ENCODE measurements at regions not wholly inside any gene's neighbourhood (a gene's known extent, or its start where the extent isn't known, plus 50 kb on each side); places are given as distances from the start of the nearest gene placed in this dataset.

DNA sequence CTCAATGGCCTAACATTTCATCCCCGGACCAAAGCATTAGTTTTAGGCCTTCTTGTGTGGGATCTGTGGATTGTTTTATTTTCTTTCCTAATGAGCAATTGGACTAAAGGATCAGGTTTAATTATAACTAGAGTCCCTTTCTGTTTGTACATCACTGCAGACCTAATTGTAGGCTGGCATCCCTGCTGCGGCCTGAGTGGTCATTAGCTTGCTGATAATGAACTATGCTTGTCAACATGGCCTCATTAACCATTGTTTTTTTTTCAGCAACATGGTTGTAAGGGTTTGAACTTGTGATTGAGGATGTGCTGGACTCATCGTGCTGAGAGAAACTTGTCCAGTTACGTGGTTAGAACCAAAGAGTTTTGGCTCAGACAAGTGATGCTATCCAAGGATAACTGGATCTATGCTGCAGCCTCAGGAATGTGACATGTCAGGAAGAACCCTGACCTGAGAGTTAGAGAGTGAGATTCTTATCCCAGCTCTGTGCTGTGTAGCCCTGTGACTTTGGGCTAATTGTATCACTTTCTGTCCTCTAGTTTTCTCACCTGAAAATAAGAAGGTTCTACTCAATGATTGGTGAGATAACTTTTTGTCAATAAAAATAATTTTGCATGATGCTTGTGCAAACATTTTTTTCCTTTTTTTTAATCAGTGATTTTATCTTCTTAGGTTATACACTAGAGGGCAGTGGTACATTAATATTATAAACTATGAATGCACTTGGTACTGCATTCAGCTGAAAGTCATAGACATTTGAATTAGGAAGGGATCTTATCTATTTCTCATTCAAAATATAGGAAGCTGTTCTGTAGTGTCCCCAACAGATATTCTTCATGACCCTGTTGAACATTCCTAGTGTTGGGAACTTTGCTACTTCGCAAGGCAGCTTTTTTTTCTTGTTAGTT lies 140.9 kb downstream of the RNF144B start:
- Histone ChIP-seq H3K4me3 (no peak overlapping the region), H3K36me3 (ENCODE audit: control insufficient read depth in 2 of 2, insufficient read depth in 2 of 2, low read length in 1 of 2) (no peaks in the 10 kb centered on the region), H3K9ac (ENCODE audit: control insufficient read depth, insufficient read depth, low read length) (no peak overlapping the region), H3K79me2 (ENCODE audit: control insufficient read depth, insufficient read depth, low read length) (no peaks in the 10 kb centered on the region), H3K27me3 (replicated peaks in 1 of 2; ENCODE audit: control insufficient read depth in 2 of 2, insufficient read depth in 2 of 2, low read length in 1 of 2) (no peaks in the 10 kb centered on the region), H2AFZ (ENCODE audit: control insufficient read depth, low read depth, low read length) (no peak overlapping the region), H3K4me2 (ENCODE audit: control insufficient read depth, insufficient read depth) (no peak overlapping the region), H4K20me1 (ENCODE audit: control insufficient read depth, insufficient read depth) (no peaks in the 10 kb centered on the region), H3K27ac (ENCODE audit: control insufficient read depth, insufficient read depth) (no peak overlapping the region), H3K9me3 (replicated peaks; ENCODE audit: control insufficient read depth, insufficient read depth, low read length) (no peaks in the 10 kb centered on the region), H3K4me1 (ENCODE audit: control insufficient read depth, insufficient read depth, low read length) (no peaks in the 10 kb centered on the region)
- ChIA-PET SMC1A (ENCODE audit: uncharacterized antibody, unreplicated experiment) (interaction anchor here (0.9 to 1.5 kb wide), 8 partner anchors 10 to 220 kb away, joined by 3 to 7 read pairs (median 4); no protein-coding TSS in a partner anchor), RAD21 (ENCODE audit: unreplicated experiment) (interaction anchor here (0.8 to 1.0 kb wide), 2 partner anchors 51 to 70 kb away, joined by 3 read pairs; no protein-coding TSS in a partner anchor), POLR2A (no interaction called here), CTCF (interaction anchor here (0.7 to 1.9 kb wide), 11 partner anchors 14 to 1528 kb away, joined by 3 to 7 read pairs (median 3); no protein-coding TSS in a partner anchor)
- DNase-seq (ENCODE audit: low read depth, low spot score) (no peak), ATAC-seq (peak; percentile 59), FAIRE-seq (no peak)
- intact Hi-C loops (cut with micrococcal nuclease; ENCODE audit: unreplicated experiment) (no loop called here), in situ Hi-C loops (cut with MboI) (no loop called here)
- no TSS peak for BruUV-seq (replicated peaks)
- WGBS (ENCODE audit: insufficient coverage, insufficient replicate concordance, low lambda C conversion rate, missing lambda C conversion rate), result 20% methylated on average over 5 of the region's 5 CpGs
- TF ChIP-seq RAD21 (IDR thresholded peaks at IDR 0.05; ENCODE audit: insufficient read depth, low read depth, low read length) (0 out of 2 replicates have a peak, but pooled peaks have one; percentile 8), EP300 (IDR thresholded peaks at IDR 0.05; ENCODE audit: borderline replicate concordance in 1 of 2, control insufficient read depth in 1 of 2, low read depth in 2 of 2, low read length in 2 of 2) (no peak), IRF4 (IDR thresholded peaks at IDR 0.05; ENCODE audit: low read depth, low read length) (no peak)

DNA sequence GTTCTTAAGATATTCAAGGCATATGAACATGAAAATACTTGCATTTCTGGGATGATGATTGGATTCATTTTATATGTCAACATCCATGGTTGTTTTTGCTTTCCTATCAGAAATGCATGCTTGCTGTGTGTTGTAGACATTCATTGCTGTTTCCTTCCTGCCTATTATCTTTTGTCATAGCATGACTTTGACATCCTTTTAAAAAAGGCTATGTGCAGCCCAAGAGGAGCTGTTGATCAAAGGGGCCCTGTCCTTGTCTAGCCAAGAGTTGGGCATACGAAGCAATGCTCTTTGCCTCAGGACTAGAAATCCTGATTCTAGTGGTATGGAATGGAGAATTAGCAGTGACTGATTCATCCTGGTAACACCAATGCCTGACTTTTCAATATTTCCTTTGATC lies 143.1 kb downstream of the RNF144B start:
- CTCF ChIA-PET, result interaction anchor here (0.9 to 1.7 kb wide), 2 partner anchors 206 to 219 kb away, joined by 3 to 4 read pairs; no protein-coding TSS in a partner anchor
- no peaks in the 10 kb centered on the region for H3K79me2 ChIP-seq (ENCODE audit: control insufficient read depth, insufficient read depth, low read length)
- intact Hi-C loops (cut with micrococcal nuclease; ENCODE audit: unreplicated experiment), result no loop called here
- WGBS (ENCODE audit: insufficient coverage, insufficient replicate concordance, low lambda C conversion rate, missing lambda C conversion rate), result 48% methylated on average over 1 of the region's 1 CpG
- H3K4me1 ChIP-seq (ENCODE audit: control insufficient read depth, insufficient read depth, low read length), result no peaks in the 10 kb centered on the region
- H3K27ac ChIP-seq (ENCODE audit: control insufficient read depth, insufficient read depth), result no peak overlapping the region
- in situ Hi-C loops (cut with MboI), result no loop called here
- ATAC-seq (no peak), DNase-seq (ENCODE audit: low read depth, low spot score) (no peak), FAIRE-seq (no peak)
- no peak overlapping the region for H2AFZ ChIP-seq (ENCODE audit: control insufficient read depth, low read depth, low read length)
- H3K9me3 ChIP-seq (replicated peaks; ENCODE audit: control insufficient read depth, insufficient read depth, low read length), result no peaks in the 10 kb centered on the region
- RAD21 ChIA-PET (ENCODE audit: unreplicated experiment), result no interaction called here
- no peak overlapping the region for H3K4me2 ChIP-seq (ENCODE audit: control insufficient read depth, insufficient read depth)
- POLR2A ChIA-PET, result no interaction called here
- H3K9ac ChIP-seq (ENCODE audit: control insufficient read depth, insufficient read depth, low read length), result no peak overlapping the region
- H3K36me3 ChIP-seq (ENCODE audit: control insufficient read depth in 2 of 2, insufficient read depth in 2 of 2, low read length in 1 of 2), result no peaks in the 10 kb centered on the region
- BruUV-seq (replicated peaks), result no TSS peak
- no peaks in the 10 kb centered on the region for H4K20me1 ChIP-seq (ENCODE audit: control insufficient read depth, insufficient read depth)
- no peak overlapping the region for H3K4me3 ChIP-seq
- H3K27me3 ChIP-seq (replicated peaks in 1 of 2; ENCODE audit: control insufficient read depth in 2 of 2, insufficient read depth in 2 of 2, low read length in 1 of 2), result no peaks in the 10 kb centered on the region
- SMC1A ChIA-PET (ENCODE audit: uncharacterized antibody, unreplicated experiment), result interaction anchor here (0.6 kb wide), 2 partner anchors 48 to 291 kb away, joined by 3 read pairs; no protein-coding TSS in a partner anchor
- TF ChIP-seq, protein P1, sequence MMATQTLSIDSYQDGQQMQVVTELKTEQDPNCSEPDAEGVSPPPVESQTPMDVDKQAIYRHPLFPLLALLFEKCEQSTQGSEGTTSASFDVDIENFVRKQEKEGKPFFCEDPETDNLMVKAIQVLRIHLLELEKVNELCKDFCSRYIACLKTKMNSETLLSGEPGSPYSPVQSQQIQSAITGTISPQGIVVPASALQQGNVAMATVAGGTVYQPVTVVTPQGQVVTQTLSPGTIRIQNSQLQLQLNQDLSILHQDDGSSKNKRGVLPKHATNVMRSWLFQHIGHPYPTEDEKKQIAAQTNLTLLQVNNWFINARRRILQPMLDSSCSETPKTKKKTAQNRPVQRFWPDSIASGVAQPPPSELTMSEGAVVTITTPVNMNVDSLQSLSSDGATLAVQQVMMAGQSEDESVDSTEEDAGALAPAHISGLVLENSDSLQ (IDR thresholded peaks at IDR 0.05), result no peak
- TF ChIP-seq MEF2A (IDR thresholded peaks at IDR 0.05; ENCODE audit: insufficient read depth, low read depth, low read length) (no peak), ZNF24 (IDR thresholded peaks at IDR 0.05) (no peak), MEF2B (IDR thresholded peaks at IDR 0.05; ENCODE audit: partially characterized antibody, poor library complexity, severe bottlenecking) (no peak), EGR1 (IDR thresholded peaks at IDR 0.05; ENCODE audit: borderline replicate concordance in 1 of 2, low read depth in 2 of 2, low read length in 2 of 2) (no peak), POLR2A (IDR thresholded peaks at IDR 0.05; ENCODE audit: low read depth, low read length) (no peak)
- TF ChIP-seq, protein P2, sequence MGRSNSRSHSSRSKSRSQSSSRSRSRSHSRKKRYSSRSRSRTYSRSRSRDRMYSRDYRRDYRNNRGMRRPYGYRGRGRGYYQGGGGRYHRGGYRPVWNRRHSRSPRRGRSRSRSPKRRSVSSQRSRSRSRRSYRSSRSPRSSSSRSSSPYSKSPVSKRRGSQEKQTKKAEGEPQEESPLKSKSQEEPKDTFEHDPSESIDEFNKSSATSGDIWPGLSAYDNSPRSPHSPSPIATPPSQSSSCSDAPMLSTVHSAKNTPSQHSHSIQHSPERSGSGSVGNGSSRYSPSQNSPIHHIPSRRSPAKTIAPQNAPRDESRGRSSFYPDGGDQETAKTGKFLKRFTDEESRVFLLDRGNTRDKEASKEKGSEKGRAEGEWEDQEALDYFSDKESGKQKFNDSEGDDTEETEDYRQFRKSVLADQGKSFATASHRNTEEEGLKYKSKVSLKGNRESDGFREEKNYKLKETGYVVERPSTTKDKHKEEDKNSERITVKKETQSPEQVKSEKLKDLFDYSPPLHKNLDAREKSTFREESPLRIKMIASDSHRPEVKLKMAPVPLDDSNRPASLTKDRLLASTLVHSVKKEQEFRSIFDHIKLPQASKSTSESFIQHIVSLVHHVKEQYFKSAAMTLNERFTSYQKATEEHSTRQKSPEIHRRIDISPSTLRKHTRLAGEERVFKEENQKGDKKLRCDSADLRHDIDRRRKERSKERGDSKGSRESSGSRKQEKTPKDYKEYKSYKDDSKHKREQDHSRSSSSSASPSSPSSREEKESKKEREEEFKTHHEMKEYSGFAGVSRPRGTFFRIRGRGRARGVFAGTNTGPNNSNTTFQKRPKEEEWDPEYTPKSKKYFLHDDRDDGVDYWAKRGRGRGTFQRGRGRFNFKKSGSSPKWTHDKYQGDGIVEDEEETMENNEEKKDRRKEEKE (IDR thresholded peaks at IDR 0.05), result no peak

Data from GM12878 (cell line).